OCI-M1 (cell line): ENCODE measurements at regions not wholly inside any gene's neighbourhood (a gene's known extent, or its start where the extent isn't known, plus 50 kb on each side); places are given as distances from the start of the nearest gene placed in this dataset.

Source experiments
- DNase-seq: peaks from one replicate; lab custom pipeline; 2025; lab: John Stamatoyannopoulos, UW

DNA sequence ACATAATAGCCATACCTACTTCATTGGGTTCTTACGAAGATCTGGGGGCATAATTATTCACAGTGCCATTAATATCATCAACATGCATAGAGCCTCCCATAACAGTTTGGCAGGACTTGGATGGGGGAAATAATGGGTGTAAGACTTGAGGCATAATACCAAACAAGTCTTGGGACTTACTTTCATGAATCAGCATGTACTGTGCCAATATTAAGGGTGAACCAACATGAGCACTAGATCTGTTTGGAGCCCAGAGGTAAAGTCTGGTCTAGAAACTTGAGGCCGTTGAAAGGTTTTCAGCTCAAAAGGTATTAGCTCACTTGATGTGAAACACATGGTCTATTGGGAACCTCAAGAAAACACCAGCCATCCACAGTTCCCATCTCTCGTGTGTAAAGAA is 56.7 kb upstream of the ZC3H11B start:
- no peak for DNase-seq

DNA sequence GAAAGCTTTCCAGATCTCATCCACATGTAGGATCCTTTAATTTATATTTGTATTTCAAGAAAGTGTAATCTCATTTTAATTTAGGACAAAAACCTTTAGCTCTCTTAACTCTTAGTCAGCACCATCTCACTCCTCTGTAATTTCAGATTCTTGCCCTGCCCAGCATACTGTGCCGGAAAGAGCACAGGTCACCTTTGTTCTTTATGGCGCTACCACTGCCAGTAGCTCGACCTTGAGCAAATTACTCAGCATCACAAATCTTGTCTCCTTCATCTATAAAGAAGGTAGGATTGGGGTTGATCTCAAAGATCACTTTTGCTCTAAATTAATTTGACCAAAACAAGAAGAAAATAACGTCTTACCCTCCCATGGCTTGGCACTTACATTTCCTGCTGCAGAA is 56.1 kb upstream of the ZC3H11B start:
- DNase-seq = no peak

DNA sequence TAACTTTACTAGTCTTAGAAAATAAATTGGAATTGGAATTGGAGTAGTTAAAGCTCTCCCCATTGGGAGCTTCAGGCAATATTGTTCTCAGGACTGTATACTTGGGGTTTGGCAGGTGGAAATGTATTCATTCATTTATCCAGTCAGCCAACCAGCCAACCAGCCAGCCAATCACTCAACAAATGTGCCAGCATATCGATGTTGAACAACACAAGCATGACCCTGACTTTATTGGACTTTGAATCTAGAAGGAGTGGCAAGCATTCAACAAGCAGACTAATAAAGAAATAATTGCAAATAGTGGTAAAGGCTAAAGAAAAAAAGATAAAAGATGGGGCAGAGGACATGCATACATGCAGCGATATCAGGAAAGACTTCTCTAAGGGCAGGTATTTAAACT is 55.5 kb upstream of the ZC3H11B start:
- DNase-seq = no peak

DNA sequence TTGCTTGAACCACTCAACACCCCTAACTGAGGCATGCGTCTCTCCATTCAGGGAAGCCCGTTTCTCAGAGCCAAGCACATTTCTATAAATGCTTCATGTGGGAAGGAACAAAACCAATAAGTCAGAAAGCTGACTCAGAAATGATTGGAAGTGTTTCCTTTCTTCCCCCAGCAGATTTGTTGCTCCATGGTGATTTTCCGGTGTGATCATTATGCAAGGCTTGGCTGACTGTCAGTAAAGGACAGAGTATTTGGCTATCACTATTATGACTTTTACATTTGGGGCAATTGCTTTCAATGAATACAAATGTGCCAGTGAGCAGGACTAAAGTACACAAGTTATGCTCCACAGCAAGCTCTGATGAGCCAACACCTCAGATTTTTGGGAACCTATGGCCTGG is 53.3 kb upstream of the ZC3H11B start:
- DNase-seq = no peak

DNA sequence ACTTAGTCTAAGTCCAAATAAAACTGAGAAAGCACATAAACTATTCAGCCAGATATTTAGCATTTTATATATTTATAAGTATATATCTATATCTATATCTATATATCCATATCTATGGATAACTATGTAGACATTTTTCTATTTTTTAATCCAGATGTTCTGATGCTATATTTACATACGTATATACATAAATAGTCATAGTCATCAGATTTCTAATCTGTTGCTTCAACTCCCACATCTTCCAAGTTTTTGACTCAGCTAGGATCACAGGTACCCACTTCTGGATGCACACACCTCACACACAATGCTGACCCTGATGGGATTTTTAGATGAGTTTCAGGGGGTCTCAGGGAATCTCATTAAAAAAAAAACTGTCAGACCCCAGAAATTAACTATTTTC is 52.2 kb upstream of the ZC3H11B start:
- DNase-seq = no peak

DNA sequence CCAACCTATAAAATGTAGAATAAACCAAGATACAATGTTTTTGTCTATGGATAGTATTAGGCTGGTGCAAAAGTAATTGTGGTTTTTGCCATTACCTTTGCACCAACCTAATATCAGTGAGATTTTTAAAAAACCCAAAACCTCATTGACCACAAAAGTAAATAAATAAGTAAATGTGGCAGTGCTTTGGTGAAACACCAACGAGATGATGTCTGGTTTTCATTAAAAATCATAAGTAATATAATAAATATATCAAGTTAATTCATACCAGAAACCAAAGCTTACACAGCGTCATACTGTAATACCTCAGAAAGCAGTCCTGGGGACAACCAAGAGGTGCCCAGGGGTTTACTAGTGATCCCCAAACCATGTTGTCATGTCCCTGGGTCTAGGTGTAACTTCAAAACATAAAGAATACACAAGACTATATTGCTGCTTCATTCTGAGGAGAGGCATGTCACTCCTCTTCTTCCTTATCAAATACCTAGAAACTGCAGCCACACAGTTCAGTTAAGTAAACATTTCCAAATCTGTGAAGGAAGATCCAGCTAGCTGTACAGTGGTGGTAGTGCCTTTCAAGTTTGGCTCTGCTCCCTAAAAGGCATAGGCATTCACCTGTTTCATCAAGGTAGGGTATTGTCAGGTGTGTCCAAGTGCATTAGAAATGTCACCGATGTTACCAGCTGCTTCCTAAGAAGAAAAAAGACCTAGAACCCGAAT is 51.6 kb upstream of the ZC3H11B start:
- peak; percentile 16 for DNase-seq
